A673 (cell line): ENCODE measurements at regions not wholly inside any gene's neighbourhood (a gene's known extent, or its start where the extent isn't known, plus 50 kb on each side); places are given as distances from the start of the nearest gene placed in this dataset.

Source experiments
- CTCF ChIP-seq: fragments of 300-800, 200-600 bp; sonication (generic); conservative IDR thresholded peaks from 2 replicates; pipeline ENCODE4 v1.5.1; 2017; ENCODE audit warnings: low read depth, mild to moderate bottlenecking, antibody characterized with exemption, low read length, moderate library complexity, mixed read lengths
- EZH2 ChIP-seq: fragments of 200-600 bp; sonication (generic); IDR thresholded peaks from 2 replicates; pipeline ENCODE4 v1.6.1; 2017; ENCODE audit warnings: borderline replicate concordance, low read depth, mild to moderate bottlenecking, mixed read lengths, antibody characterized with exemption, low read length; ENCODE audit not compliant: poor library complexity, severe bottlenecking

GRCh38 chr4:154998773-154999172, 209.7 kb upstream of the NPY2R start:
- no peak for TF ChIP-seq CTCF
- TF ChIP-seq EZH2, result no peak
